ENCODE measurements at regions not wholly inside any gene's neighbourhood (a gene's known extent, or its start where the extent isn't known, plus 50 kb on each side); places are given as distances from the start of the nearest gene placed in this dataset.
"Not testable (repeated sequence)": the region's sequence is repeated elsewhere in the genome, so short reads cannot be mapped to it uniquely, and the experiment has no call there.

GRCh38 chr18:46179306-46179705 lies 75.1 kb downstream of the HAUS1 start:
- no peak for DNase-seq

- DNase-seq, result no peak
These were observed 78.6 kb downstream of the HAUS1 start for GRCh38 chr18:46182633-46183358.

- not testable (repeated sequence) for DNase-seq
These were observed 80.1 kb downstream of the HAUS1 start for GRCh38 chr18:46184296-46184695.

- DNase-seq, result no peak
These were observed 80.5 kb downstream of the HAUS1 start for GRCh38 chr18:46184727-46185126.

GRCh38 chr18:46190667-46191066 lies 86.5 kb downstream of the HAUS1 start:
- no peak for DNase-seq

GRCh38 chr18:46196627-46197243 lies 92.5 kb downstream of the HAUS1 start:
- DNase-seq, result no peak

GRCh38 chr18:46199515-46200147 lies 95.4 kb downstream of the HAUS1 start:
- no peak for DNase-seq

GRCh38 chr18:46200178-46201055 lies 96.2 kb downstream of the HAUS1 start:
- DNase-seq, result not testable (repeated sequence)

GRCh38 chr18:46204143-46204542 lies 100.0 kb downstream of the HAUS1 start:
- no peak for DNase-seq

- no peak for DNase-seq
These were observed 103.8 kb downstream of the HAUS1 start for GRCh38 chr18:46207985-46208384.

- DNase-seq, result no peak
These were observed 105.0 kb downstream of the HAUS1 start for GRCh38 chr18:46209161-46209560.

GRCh38 chr18:46211816-46212215 lies 107.6 kb downstream of the HAUS1 start:
- no peak for DNase-seq

GRCh38 chr18:46212398-46212797 lies 108.2 kb downstream of the HAUS1 start:
- DNase-seq, result no peak

GRCh38 chr18:46213295-46213694 lies 109.1 kb downstream of the HAUS1 start:
- no peak for DNase-seq

- no peak for DNase-seq
These were observed 110.2 kb downstream of the HAUS1 start for GRCh38 chr18:46214435-46214834.

GRCh38 chr18:46215902-46216723 lies 111.9 kb downstream of the HAUS1 start:
- DNase-seq, result no peak

GRCh38 chr18:46220116-46220515 lies 115.9 kb downstream of the HAUS1 start:
- no peak for DNase-seq

GRCh38 chr18:46222093-46222492 lies 117.9 kb downstream of the HAUS1 start:
- DNase-seq, result no peak

GRCh38 chr18:46222710-46223360 lies 118.7 kb downstream of the HAUS1 start:
- no peak for DNase-seq

GRCh38 chr18:46224181-46224775 lies 120.1 kb downstream of the HAUS1 start:
- DNase-seq, result no peak

- no peak for DNase-seq
These were observed 122.3 kb downstream of the HAUS1 start for GRCh38 chr18:46226461-46226860.
